OCI-LY1 (cell line): ENCODE measurements at regions not wholly inside any gene's neighbourhood (a gene's known extent, or its start where the extent isn't known, plus 50 kb on each side); places are given as distances from the start of the nearest gene placed in this dataset.

ENCODE experiments used
- CTCF ChIP-seq: fragments of 200-600 bp; sonication (generic), shearing (Covaris generic); IDR thresholded peaks from 2 replicates; pipeline ENCODE4 v1.5.1; 2017; ENCODE audit warnings: mild to moderate bottlenecking, antibody characterized with exemption, low read length, moderate library complexity, mixed read lengths
- EZH2 ChIP-seq: fragments of 200-600 bp; sonication (generic), shearing (Covaris generic); IDR thresholded peaks from 2 replicates; pipeline ENCODE4 v1.8.0; 2017; ENCODE audit warnings: borderline replicate concordance, mixed run types, mild to moderate bottlenecking, antibody characterized with exemption, low read length, moderate library complexity, mixed read lengths

GRCh38 chr14:28196878-28197277 lies 569.7 kb upstream of the FOXG1 start:
- TF ChIP-seq CTCF = no peak
- TF ChIP-seq EZH2 = no peak
